Mammary epithelial cell (primary cell): ENCODE measurements at regions not wholly inside any gene's neighbourhood (a gene's known extent, or its start where the extent isn't known, plus 50 kb on each side); places are given as distances from the start of the nearest gene placed in this dataset.

Experiments
- EZH2 ChIP-seq: IDR thresholded peaks from 2 replicates; pipeline ENCODE4 v1.6.1; 2012; ENCODE audit warnings: low read length, inconsistent platforms, borderline replicate concordance
- TF ChIP-seq, protein P1 (sequence below), 2 donors: IDR thresholded peaks in 1 of 2; conservative IDR thresholded peaks in 1 of 2; 2 replicates each; pipeline ENCODE4 v1.5.1; 2011 to 2012; ENCODE audit warnings: inconsistent platforms in 2 of 2, low read length in 2 of 2, mild to moderate bottlenecking in 2 of 2, control low read depth in 1 of 2, low read depth in 1 of 2; ENCODE audit not compliant: insufficient read depth in 1 of 2; ENCODE audit errors: extremely low read depth in 1 of 2

DNA sequence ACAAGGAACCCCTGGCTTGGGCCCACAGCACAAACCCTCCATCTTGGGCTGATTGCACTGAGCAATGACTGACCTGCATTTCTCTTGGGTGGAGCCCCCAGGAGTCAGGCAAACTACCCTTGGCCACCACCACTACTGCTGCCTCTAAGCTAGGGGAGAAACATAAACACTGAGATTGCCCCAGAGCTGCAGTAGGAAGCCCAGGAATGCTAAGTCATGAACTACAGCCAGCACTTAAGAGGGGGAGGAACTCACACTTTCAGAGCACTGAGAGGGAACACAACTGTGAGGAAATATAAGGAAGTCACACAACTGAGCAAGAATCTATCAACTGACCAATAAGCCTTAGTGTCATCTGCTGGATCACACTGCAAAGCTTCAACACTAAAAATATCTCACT lies 111.6 kb upstream of the PPP3CA start:
- TF ChIP-seq, protein P1, sequence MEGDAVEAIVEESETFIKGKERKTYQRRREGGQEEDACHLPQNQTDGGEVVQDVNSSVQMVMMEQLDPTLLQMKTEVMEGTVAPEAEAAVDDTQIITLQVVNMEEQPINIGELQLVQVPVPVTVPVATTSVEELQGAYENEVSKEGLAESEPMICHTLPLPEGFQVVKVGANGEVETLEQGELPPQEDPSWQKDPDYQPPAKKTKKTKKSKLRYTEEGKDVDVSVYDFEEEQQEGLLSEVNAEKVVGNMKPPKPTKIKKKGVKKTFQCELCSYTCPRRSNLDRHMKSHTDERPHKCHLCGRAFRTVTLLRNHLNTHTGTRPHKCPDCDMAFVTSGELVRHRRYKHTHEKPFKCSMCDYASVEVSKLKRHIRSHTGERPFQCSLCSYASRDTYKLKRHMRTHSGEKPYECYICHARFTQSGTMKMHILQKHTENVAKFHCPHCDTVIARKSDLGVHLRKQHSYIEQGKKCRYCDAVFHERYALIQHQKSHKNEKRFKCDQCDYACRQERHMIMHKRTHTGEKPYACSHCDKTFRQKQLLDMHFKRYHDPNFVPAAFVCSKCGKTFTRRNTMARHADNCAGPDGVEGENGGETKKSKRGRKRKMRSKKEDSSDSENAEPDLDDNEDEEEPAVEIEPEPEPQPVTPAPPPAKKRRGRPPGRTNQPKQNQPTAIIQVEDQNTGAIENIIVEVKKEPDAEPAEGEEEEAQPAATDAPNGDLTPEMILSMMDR (conservative IDR thresholded peaks at IDR 0.05 in 1 of 2, IDR thresholded peaks at IDR 0.05 in 1 of 2; ENCODE audit: extremely low read depth in 1 of 2, insufficient read depth in 1 of 2, low read depth in 1 of 2, low read length in 2 of 2): no peak
- TF ChIP-seq EZH2: no peak
